H1 (cell line): ENCODE measurements at regions not wholly inside any gene's neighbourhood (a gene's known extent, or its start where the extent isn't known, plus 50 kb on each side); places are given as distances from the start of the nearest gene placed in this dataset.

ENCODE experiments used
- CTCF ChIA-PET: fragments of 300-600 bp; sonication (Branson Sonifier 250); formaldehyde crosslinking; loops from one replicate; lab custom pipeline; 2021; ENCODE audit not compliant: partially characterized antibody; lab: Charles Lee
- POLR2A ChIA-PET: fragments of 300-600 bp; sonication (Branson Sonifier 250); formaldehyde crosslinking; loops from one replicate; lab custom pipeline; 2021; ENCODE audit warnings: inconsistent platforms; ENCODE audit not compliant: partially characterized antibody; lab: Charles Lee
- DNase-seq, 2 experiments: peaks; one replicate each; pipeline versions ENCODE4 v3.0.0 to v3.0.0-alpha.2; 2010 to 2022; ENCODE audit warnings: low spot score in 2 of 2, low read depth in 1 of 2, mixed read lengths in 1 of 2
- FAIRE-seq: peaks from 2 replicates; lab custom pipeline; 2011; peaks lifted over from hg19 to GRCh38; lab: Jason Lieb, UNC
- H2AFZ ChIP-seq: 2 replicates; pipeline ENCODE4 v1.8.1; 2012; ENCODE audit warnings: low read length, inconsistent platforms
- H2AK5ac ChIP-seq: 2 replicates; pipeline ENCODE4 v1.6.1; 2013; ENCODE audit warnings: low read depth, low read length
- H2BK120ac ChIP-seq: replicated peaks from 2 replicates; pipeline ENCODE3; 2013; ENCODE audit warnings: low read depth, low read length, inconsistent platforms
- H2BK12ac ChIP-seq: 2 replicates; pipeline ENCODE4 v1.6.1; 2013; ENCODE audit warnings: low read depth, low read length
- H2BK15ac ChIP-seq: 2 replicates; pipeline ENCODE4 v1.6.1; 2013; ENCODE audit warnings: low read length
- H2BK20ac ChIP-seq: 2 replicates; pipeline ENCODE4 v1.6.1; 2013; ENCODE audit warnings: low read length
- H2BK5ac ChIP-seq: 2 replicates; pipeline ENCODE4 v1.6.1; 2013; ENCODE audit warnings: low read depth, low read length
- H3K14ac ChIP-seq: 2 replicates; pipeline ENCODE4 v1.6.1; 2013; ENCODE audit warnings: inconsistent platforms; ENCODE audit not compliant: insufficient read length
- H3K18ac ChIP-seq: 2 replicates; pipeline ENCODE4 v1.6.1; 2013; ENCODE audit warnings: low read length; ENCODE audit errors: extremely low read depth
- H3K23ac ChIP-seq: 2 replicates; pipeline ENCODE4 v1.6.1; 2013; ENCODE audit warnings: inconsistent platforms; ENCODE audit not compliant: insufficient read length
- H3K23me2 ChIP-seq: 2 replicates; pipeline ENCODE4 v1.6.1; 2013; ENCODE audit warnings: low read depth, low read length
- H3K27ac ChIP-seq: 2 replicates; pipeline ENCODE4 v1.6.1; 2011; ENCODE audit warnings: low read depth, low read length, inconsistent platforms
- H3K27me3 ChIP-seq, 4 experiments: replicated peaks in 1 of 4; 1 replicate in 1 of 4; 2 replicates in 3 of 4; pipeline versions ENCODE4 v1.6.1 to v1.8.1; 2011 to 2013; ENCODE audit warnings: low read length in 3 of 4, mild to moderate bottlenecking in 3 of 4, inconsistent platforms in 2 of 4, mixed read lengths in 2 of 4, moderate library complexity in 1 of 4; ENCODE audit not compliant: control insufficient read depth in 3 of 4, insufficient read depth in 3 of 4; ENCODE audit errors: extremely low read depth in 1 of 4
- H3K36me3 ChIP-seq, 4 experiments: 2 replicates each; pipeline versions ENCODE4 v1.6.1 to v1.8.1; 2011 to 2013; ENCODE audit warnings: mild to moderate bottlenecking in 4 of 4, low read length in 3 of 4, moderate library complexity in 2 of 4, control low read depth in 1 of 4, inconsistent platforms in 1 of 4; ENCODE audit not compliant: insufficient read depth in 4 of 4, control insufficient read depth in 2 of 4
- H3K4ac ChIP-seq: replicated peaks from 2 replicates; pipeline ENCODE3; 2013; ENCODE audit warnings: low read length, low read depth, mixed read lengths, inconsistent platforms; ENCODE audit not compliant: insufficient read length
- H3K4me1 ChIP-seq, 4 experiments: replicated peaks in 1 of 4; 1 replicate in 1 of 4; 2 replicates in 3 of 4; pipeline versions ENCODE4 v1.6.1 to v1.8.1; 2011 to 2013; ENCODE audit warnings: low read length in 3 of 4, inconsistent platforms in 2 of 4, mixed read lengths in 1 of 4; ENCODE audit not compliant: insufficient read depth in 4 of 4, control insufficient read depth in 3 of 4
- H3K4me2 ChIP-seq, 2 experiments: 2 replicates each; pipeline versions ENCODE4 v1.6.1 to v1.8.1; 2011 to 2013; ENCODE audit warnings: low read depth in 2 of 2, low read length in 2 of 2, control low read depth in 1 of 2, inconsistent platforms in 1 of 2, mild to moderate bottlenecking in 1 of 2; ENCODE audit not compliant: insufficient read depth in 1 of 2
- H3K4me3 ChIP-seq, 4 experiments: fragments of 200-600, 300-600 bp in 1 of 4; sonication (generic), shearing (Covaris generic), sonication (Bioruptor Twin) in 1 of 4; 2 replicates each; pipeline versions ENCODE4 v1.5.1 to v1.8.1; 2011 to 2016; ENCODE audit warnings: low read length in 4 of 4, low read depth in 3 of 4, control low read depth in 2 of 4, inconsistent platforms in 2 of 4, mild to moderate bottlenecking in 2 of 4, mixed read lengths in 1 of 4, moderate library complexity in 1 of 4; ENCODE audit not compliant: insufficient read depth in 2 of 4; ENCODE audit errors: extremely low read depth in 1 of 4
- H3K56ac ChIP-seq: replicated peaks from 2 replicates; pipeline ENCODE3; 2013; ENCODE audit warnings: low read depth, mild to moderate bottlenecking, mixed read lengths, low read length, inconsistent platforms; ENCODE audit not compliant: insufficient read length
- H3K79me1 ChIP-seq: 2 replicates; pipeline ENCODE4 v1.6.1; 2013; ENCODE audit warnings: low read depth, low read length, control low read depth
- H3K79me2 ChIP-seq, 2 experiments: 2 replicates each; pipeline versions ENCODE4 v1.6.1 to v1.8.1; 2012 to 2013; ENCODE audit warnings: low read length in 2 of 2, mild to moderate bottlenecking in 2 of 2, inconsistent platforms in 1 of 2; ENCODE audit not compliant: insufficient read depth in 2 of 2, control insufficient read depth in 1 of 2
- H3K9ac ChIP-seq, 4 experiments: replicated peaks in 1 of 4; 1 replicate in 1 of 4; 2 replicates in 3 of 4; pipeline versions ENCODE4 v1.6.1 to v1.8.1; 2011 to 2013; ENCODE audit warnings: low read depth in 3 of 4, low read length in 3 of 4, control low read depth in 2 of 4, mild to moderate bottlenecking in 2 of 4, moderate library complexity in 2 of 4, inconsistent platforms in 1 of 4; ENCODE audit errors: extremely low read depth in 1 of 4
- H3K9me3 ChIP-seq, 2 experiments: 2 replicates each; pipeline versions ENCODE4 v1.6.1 to v1.8.1; 2012 to 2013; ENCODE audit warnings: mild to moderate bottlenecking in 2 of 2, moderate library complexity in 2 of 2, control low read depth in 1 of 2, inconsistent platforms in 1 of 2, low read depth in 1 of 2, low read length in 1 of 2, mixed read lengths in 1 of 2; ENCODE audit not compliant: insufficient read depth in 2 of 2
- H4K20me1 ChIP-seq, 2 experiments: replicated peaks in 1 of 2; 2 replicates each; pipeline versions ENCODE3 to v1.8.1; 2011 to 2013; ENCODE audit warnings: inconsistent platforms in 2 of 2, low read length in 2 of 2, mild to moderate bottlenecking in 1 of 2; ENCODE audit not compliant: insufficient read depth in 2 of 2, control insufficient read depth in 1 of 2
- H4K5ac ChIP-seq: 2 replicates; pipeline ENCODE4 v1.6.1; 2013; ENCODE audit warnings: low read length, low read depth, mixed read lengths, inconsistent platforms; ENCODE audit not compliant: insufficient read length
- H4K8ac ChIP-seq: 2 replicates; pipeline ENCODE4 v1.8.0; 2013; ENCODE audit warnings: mild to moderate bottlenecking, moderate library complexity, low read length, inconsistent platforms; ENCODE audit not compliant: insufficient read depth; ENCODE audit errors: extremely low read depth
- H4K91ac ChIP-seq: replicated peaks from 2 replicates; pipeline ENCODE3; 2013; ENCODE audit warnings: low read length, mixed read lengths, inconsistent platforms; ENCODE audit not compliant: insufficient read length
- ASH2L ChIP-seq: fragments of 200-600, 300-600 bp; sonication (generic); IDR thresholded peaks from one replicate; pipeline ENCODE4 v1.7.1; 2017; ENCODE audit warnings: low read length
- BACH1 ChIP-seq: IDR thresholded peaks from 2 replicates; pipeline ENCODE4 v1.6.1; 2012; ENCODE audit warnings: low read length, improper control_type of control experiment
- GABPA ChIP-seq: IDR thresholded peaks from 2 replicates; pipeline ENCODE4 v1.6.1; 2011; ENCODE audit warnings: mild to moderate bottlenecking, low read length, moderate library complexity, borderline replicate concordance; ENCODE audit not compliant: insufficient read depth
- HDAC6 ChIP-seq: IDR thresholded peaks from one replicate; pipeline ENCODE4 v1.7.1; 2012; ENCODE audit warnings: low read depth, mild to moderate bottlenecking, inconsistent platforms, low read length, moderate library complexity
- JUN ChIP-seq: IDR thresholded peaks from 2 replicates; pipeline ENCODE4 v1.6.1; 2011; ENCODE audit warnings: low read depth, mild to moderate bottlenecking, improper control_type of control experiment, low read length
- KDM1A ChIP-seq: fragments of 200-600, 300-600 bp; sonication (generic); IDR thresholded peaks from 2 replicates; pipeline ENCODE4 v1.7.1; 2016; ENCODE audit warnings: mild to moderate bottlenecking, low read length, borderline replicate concordance
- NRF1 ChIP-seq: IDR thresholded peaks from 2 replicates; pipeline ENCODE4 v1.6.1; 2011; ENCODE audit warnings: mild to moderate bottlenecking, low read depth, low read length, improper control_type of control experiment
- POU5F1 ChIP-seq: IDR thresholded peaks from 2 replicates; pipeline ENCODE4 v1.6.1; 2011; ENCODE audit warnings: low read depth, mild to moderate bottlenecking, low read length, moderate library complexity
- RNF2 ChIP-seq: fragments of 200-900, 300-1000 bp; sonication (generic); IDR thresholded peaks from 2 replicates; pipeline ENCODE4 v1.7.1; 2016; ENCODE audit warnings: borderline replicate concordance, low read depth, mild to moderate bottlenecking, antibody characterized with exemption, low read length; ENCODE audit not compliant: poor library complexity, severe bottlenecking; ENCODE audit errors: missing control alignments
- SP4 ChIP-seq: IDR thresholded peaks from 2 replicates; pipeline ENCODE4 v1.6.1; 2012; ENCODE audit warnings: low read length, inconsistent platforms
- SUZ12 ChIP-seq: fragments of 200-600 bp; sonication (generic); IDR thresholded peaks from 2 replicates; pipeline ENCODE4 v1.6.1; 2012; ENCODE audit warnings: mild to moderate bottlenecking, inconsistent platforms, low read length, moderate library complexity, mixed read lengths
- YY1 ChIP-seq: IDR thresholded peaks from 2 replicates; pipeline ENCODE4 v1.6.1; 2011; ENCODE audit warnings: low read depth, mild to moderate bottlenecking, low read length
- WGBS, 2 experiments: shearing (Covaris generic) in 1 of 2; methylation state at CpG; one replicate each; pipeline versions ENCODE4 v1.1.6 to v1.1.7; 2013 to 2015; ENCODE audit warnings: low lambda C conversion rate in 2 of 2, mixed read lengths in 2 of 2, inconsistent platforms in 1 of 2, low coverage in 1 of 2, missing lambda C conversion rate in 1 of 2; ENCODE audit not compliant: insufficient replicate concordance in 2 of 2, insufficient coverage in 1 of 2, insufficient read length in 1 of 2; ENCODE audit errors: extremely low coverage in 1 of 2, missing lambda C conversion rate in 1 of 2; 5-methylcytosine and 5-hydroxymethylcytosine counted together

DNA sequence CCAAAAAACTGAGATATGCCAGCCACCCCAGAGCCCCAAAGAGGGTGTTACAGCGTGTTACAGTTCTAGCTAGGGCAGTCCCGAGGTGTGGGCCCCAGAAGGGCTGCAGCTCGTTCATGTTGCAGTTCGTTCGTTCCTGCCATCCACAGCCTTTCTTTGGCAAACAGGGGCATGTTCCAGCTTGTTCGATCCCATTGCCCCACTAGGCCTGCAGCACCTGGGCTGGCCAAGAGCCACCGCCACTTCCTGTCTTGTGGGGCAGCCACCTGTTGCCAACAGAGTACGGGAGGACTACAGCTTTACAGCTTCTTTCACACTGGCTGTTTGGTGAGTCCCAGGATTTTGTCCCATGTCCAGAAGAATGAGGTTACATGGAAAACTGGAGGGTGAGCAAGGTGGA lies 198.1 kb downstream of the MMUT start:
- Histone ChIP-seq H3K4me3 (no peak overlapping the region), H4K20me1 (no peaks in the 10 kb centered on the region), H2AK5ac (no peak overlapping the region), H2BK15ac (no peak overlapping the region), H3K23ac (no peak overlapping the region), H2BK20ac (no peak overlapping the region), H3K79me1 (no peaks in the 10 kb centered on the region), H3K36me3 (no peaks in the 10 kb centered on the region), H3K56ac (no peak overlapping the region), H3K9me3 (no peaks in the 10 kb centered on the region), H2BK5ac (no peak overlapping the region), H2AFZ (0 out of 2 replicates have a peak overlapping the region, but pooled peaks have one; percentile 40), H4K8ac (no peak overlapping the region; the same call in 1 of the 2 replicates), H2BK120ac (no peak overlapping the region), H4K5ac (no peak overlapping the region), H3K4me2 (no peak overlapping the region), H4K91ac (no peak overlapping the region), H3K27ac (no peak overlapping the region), H3K18ac (no peak overlapping the region), H3K27me3 (no peaks in the 10 kb centered on the region), H3K9ac (no peak overlapping the region), H2BK12ac (no peak overlapping the region), H3K23me2 (no peaks in the 10 kb centered on the region), H3K4me1 (no peaks in the 10 kb centered on the region), H3K14ac (no peak overlapping the region), H3K4ac (no peak overlapping the region), H3K79me2 (no peaks in the 10 kb centered on the region)
- CTCF ChIA-PET: no interaction called here
- no peak for FAIRE-seq
- 95% methylated on average over 8 of the region's 8 CpGs; no CpG with 5 or more reads in 1 of the 2 experiments for WGBS, 2 experiments
- POLR2A ChIA-PET: no interaction called here
- DNase-seq: no peak
- TF ChIP-seq SP4: no peak
- TF ChIP-seq YY1: no peak
- TF ChIP-seq POU5F1: no peak
- TF ChIP-seq SUZ12: no peak
- no peak for TF ChIP-seq JUN
- TF ChIP-seq GABPA: no peak
- TF ChIP-seq KDM1A: no peak
- TF ChIP-seq NRF1: no peak
- TF ChIP-seq HDAC6: no peak
- no peak for TF ChIP-seq RNF2
- no peak for TF ChIP-seq ASH2L
- no peak for TF ChIP-seq BACH1
